Heart left ventricle (tissue), 16 donors: ENCODE measurements at regions not wholly inside any gene's neighbourhood (a gene's known extent, or its start where the extent isn't known, plus 50 kb on each side); places are given as distances from the start of the nearest gene placed in this dataset.
A peak's percentile ranks its signal among the peaks of the same experiment; 100 is the strongest.

ENCODE experiments used
- ATAC-seq, 4 donors: fragments of 200-7000 bp; cut with Tn5 transposase; one replicate each; pipeline ENCODE4 v1.9.1; 2020 to 2022; ENCODE audit warnings: moderate library complexity in 4 of 4, mild to moderate bottlenecking in 3 of 4, moderate number of reproducible peaks in 1 of 4
- DNase-seq, 5 donors: peaks; one replicate each; pipeline ENCODE4 v3.0.0-alpha.2; 2020
- H3K27ac ChIP-seq, 12 donors: fragments of 200-600 bp; sonication (generic) in 4 of 12; one replicate each; pipeline versions ENCODE4 v1.5.0 to v1.8.0; 2016 to 2022; ENCODE audit warnings: mild to moderate bottlenecking in 2 of 12
- H3K27me3 ChIP-seq, 9 donors: fragments of 200-600 bp; sonication (generic) in 2 of 9; one replicate each; pipeline versions ENCODE4 v1.5.1 to v1.8.0; 2016 to 2022; ENCODE audit warnings: mild to moderate bottlenecking in 3 of 9
- H3K36me3 ChIP-seq, 9 donors: fragments of 200-600 bp; sonication (generic) in 2 of 9; one replicate each; pipeline versions ENCODE4 v1.5.0 to v1.8.0; 2018 to 2022; ENCODE audit warnings: mild to moderate bottlenecking in 2 of 9
- H3K4me1 ChIP-seq, 12 donors: fragments of 200-600 bp; sonication (generic) in 4 of 12; one replicate each; pipeline versions ENCODE4 v1.5.0 to v1.8.0; 2016 to 2022; ENCODE audit warnings: mild to moderate bottlenecking in 3 of 12
- H3K4me3 ChIP-seq, 12 donors: fragments of 200-600 bp; sonication (generic) in 4 of 12; one replicate each; pipeline versions ENCODE4 v1.5.0 to v1.8.0; 2017 to 2022; ENCODE audit warnings: mild to moderate bottlenecking in 9 of 12, moderate library complexity in 4 of 12
- H3K9me3 ChIP-seq, 12 donors: fragments of 200-600 bp; sonication (generic) in 4 of 12; one replicate each; pipeline versions ENCODE4 v1.5.0 to v1.8.0; 2016 to 2022; ENCODE audit warnings: mild to moderate bottlenecking in 1 of 12
- CTCF ChIP-seq, 12 donors: fragments of 200-600 bp; sonication (generic) in 4 of 12; IDR thresholded peaks; one replicate each; pipeline versions ENCODE4 v1.5.0 to v1.8.0; 2018 to 2022; ENCODE audit warnings: antibody characterized with exemption in 12 of 12, mild to moderate bottlenecking in 5 of 12
- POLR2A ChIP-seq, 2 donors: fragments of 450-650 bp; IDR thresholded peaks; one replicate each; pipeline ENCODE4 v1.6.1; 2017; ENCODE audit warnings: antibody characterized with exemption in 2 of 2, mild to moderate bottlenecking in 2 of 2, moderate library complexity in 2 of 2
- WGBS, 4 donors: extraction: QIAGEN DNeasy Blood & Tissue Kit in 2 of 4; methylation state at CpG; one replicate each; pipeline versions ENCODE4 v1.1.5 to v1.1.7; 2013 to 2018; 5-methylcytosine and 5-hydroxymethylcytosine counted together
- intact Hi-C, 10 donors: fragments of 100-400 bp; cut with DNase I; formaldehyde crosslinking; loops; one replicate each; pipeline versions ENCODE4 v1.11.1 to v1.14.2; 2022
- donor health status: ischemic (EF 13 %, LVEDD 7.1; RV severe dilation, severe dysfunction).
- donor health status: healthy with polysubstance abuse.
- donor health status: DM: no; HTN: yes; CAD: no.
- donor health status: DM: no; HTN: no; CAD: no.
- donor health status: ischemic (EF 25% LVEDD 6.9; RV normal size, moderate dysfunction).
- donor health status: ischemic (EF 25% LVEDD 5.7; RV mildly dilated, moderate dysfunction).
- donor health status: healthy.
- donor health status: DM: yes; HTN: yes; CAD: no.
- donor health status: ischemic (EF 35%, LVEDD 5.7; RV mildly dilated, moderate dysfunction).
- donor health status: nonischemic (EF 11% LVEDD 7.7; RV severe dilation, severe dysfunction).
- donor health status: DM: yes; HTN: yes; CAD: no.
- donor health status: PGD.
- donor health status: ischemic (EF 29% LVEDD 5.4; RV normal size, mild dysfunction).
- donor health status: nonischemic (EF 23%, LVEDD 6.1; RV moderate dilation, normal function).

- ATAC-seq, result peak in 2 of 4 donors; percentile 11 to 15
- intact Hi-C loops, result no loop called here
Observed at GRCh38 chr2:41990688-41991087, 57.1 kb upstream of the PKDCC start.

GRCh38 chr2:41992056-41992642 lies 55.7 kb upstream of the PKDCC start:
- intact Hi-C loops, result no loop called here
- ATAC-seq (no peak), DNase-seq (no peak)
- no peaks in the 10 kb centered on the region for H3K27me3 ChIP-seq
- H3K36me3 ChIP-seq, result no peaks in the 10 kb centered on the region
- H3K4me1 ChIP-seq, result peaks cover 0 to 20% (median 8%) of the 10 kb centered on the region in 12 donors
- H3K27ac ChIP-seq, result no peak overlapping the region
- no peak overlapping the region for H3K4me3 ChIP-seq
- 95 to 100% (median 100%) methylated on average over 1 of the region's 1 CpG for WGBS, 4 donors
- TF ChIP-seq POLR2A (IDR thresholded peaks at IDR 0.05), result no peak
- no peak for TF ChIP-seq CTCF (IDR thresholded peaks at IDR 0.05)
- no peaks in the 10 kb centered on the region for H3K9me3 ChIP-seq

More at GRCh38 chr2:41990688-41991087, 57.1 kb upstream of the PKDCC start:
- no peak for DNase-seq
- H3K36me3 ChIP-seq, result no peaks in the 10 kb centered on the region
- H3K4me3 ChIP-seq, result no peak overlapping the region
- no peak overlapping the region for H3K27ac ChIP-seq
- WGBS, 4 donors, result 59 to 70% (median 65%) methylated on average over 4 of the region's 4 CpGs
- H3K9me3 ChIP-seq, result no peaks in the 10 kb centered on the region
- peaks cover 0 to 20% (median 8%) of the 10 kb centered on the region in 12 donors for H3K4me1 ChIP-seq
- no peaks in the 10 kb centered on the region for H3K27me3 ChIP-seq
- no peak for TF ChIP-seq CTCF (IDR thresholded peaks at IDR 0.05)
- TF ChIP-seq POLR2A (IDR thresholded peaks at IDR 0.05), result no peak

GRCh38 chr2:41992671-41993434 lies 55.0 kb upstream of the PKDCC start:
- no peak overlapping the region for H3K4me3 ChIP-seq
- peaks cover 0 to 23% (median 9%) of the 10 kb centered on the region in 12 donors for H3K4me1 ChIP-seq
- intact Hi-C loops, result no loop called here
- no peak for DNase-seq
- no peaks in the 10 kb centered on the region for H3K27me3 ChIP-seq
- WGBS, 4 donors, result 87 to 95% (median 94%) methylated on average over 12 of the region's 12 CpGs
- TF ChIP-seq POLR2A (IDR thresholded peaks at IDR 0.05), result no peak
- no peak for TF ChIP-seq CTCF (IDR thresholded peaks at IDR 0.05)
- no peak for ATAC-seq
- H3K36me3 ChIP-seq, result no peaks in the 10 kb centered on the region
- H3K9me3 ChIP-seq, result no peaks in the 10 kb centered on the region
- no peak overlapping the region for H3K27ac ChIP-seq

GRCh38 chr2:41993435-41993925 lies 54.3 kb upstream of the PKDCC start:
- Histone ChIP-seq H3K27ac (no peak overlapping the region), H3K27me3 (no peaks in the 10 kb centered on the region), H3K4me1 (peaks cover 0 to 29% (median 14%) of the 10 kb centered on the region in 12 donors), H3K4me3 (no peak overlapping the region), H3K9me3 (no peaks in the 10 kb centered on the region), H3K36me3 (no peaks in the 10 kb centered on the region)
- 95 to 98% (median 97%) methylated on average over 4 to 5 of the region's 5 CpGs for WGBS, 4 donors
- TF ChIP-seq CTCF (IDR thresholded peaks at IDR 0.05) (no peak), POLR2A (IDR thresholded peaks at IDR 0.05) (no peak)
- intact Hi-C loops, result no loop called here
- ATAC-seq (no peak), DNase-seq (no peak)
